Colonic mucosa (tissue), 4 donors: ENCODE measurements at regions not wholly inside any gene's neighbourhood (a gene's known extent, or its start where the extent isn't known, plus 50 kb on each side); places are given as distances from the start of the nearest gene placed in this dataset.

Experiments
- DNase-seq: peaks from one replicate; pipeline ENCODE4 v3.0.0-alpha.2; 2020
- H3K27ac ChIP-seq: fragments of 200-600 bp; one replicate; pipeline ENCODE4 v1.8.0; 2021
- H3K27me3 ChIP-seq: fragments of 200-600 bp; one replicate; pipeline ENCODE4 v1.8.0; 2021
- H3K36me3 ChIP-seq: fragments of 200-600 bp; one replicate; pipeline ENCODE4 v1.8.0; 2021
- H3K4me1 ChIP-seq: fragments of 200-600 bp; one replicate; pipeline ENCODE4 v1.8.0; 2021; ENCODE audit warnings: mild to moderate bottlenecking
- H3K4me3 ChIP-seq: fragments of 200-600 bp; one replicate; pipeline ENCODE4 v1.8.0; 2021
- H3K9ac ChIP-seq, 2 donors: one replicate each; pipeline ENCODE4 v1.7.0; 2013; ENCODE audit warnings: control low read depth in 2 of 2, low read depth in 2 of 2, low read length in 2 of 2
- H3K9me3 ChIP-seq: fragments of 200-600 bp; one replicate; pipeline ENCODE4 v1.8.0; 2021
- intact Hi-C: fragments of 100-400 bp; cut with DNase I; formaldehyde crosslinking; loops from one replicate; pipeline ENCODE4 v1.14.1; 2022
- TF ChIP-seq, protein P1 (sequence below): fragments of 200-600 bp; IDR thresholded peaks from one replicate; pipeline ENCODE4 v1.8.0; 2022; ENCODE audit warnings: antibody characterized with exemption, mild to moderate bottlenecking
- donor health status: healthy.
- donor health status: DM: no; HTN: no; CAD: no.
- donor health status: DM: no; HTN: no; CAD: no.

DNA sequence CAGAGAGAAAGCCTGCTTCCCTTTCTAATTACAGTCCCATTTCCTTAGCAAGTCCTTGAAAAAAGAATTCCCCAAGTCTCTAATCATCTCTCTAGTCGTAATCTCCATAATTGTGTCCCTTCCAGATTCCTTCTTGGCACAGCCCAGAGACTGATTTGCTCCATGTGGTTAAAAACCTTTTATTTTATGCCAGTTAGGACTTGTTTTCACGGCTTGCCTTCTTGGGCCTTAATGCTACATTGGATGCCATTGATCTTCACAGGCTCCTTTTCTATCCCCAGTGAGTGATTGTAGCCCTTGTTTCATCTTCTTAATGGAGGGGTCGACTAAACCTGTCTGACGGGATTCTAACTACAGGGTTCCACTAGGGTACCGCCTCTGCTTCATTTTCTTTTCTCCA, 650.6 kb upstream of the ARID1B start:
- TF ChIP-seq, protein P1, sequence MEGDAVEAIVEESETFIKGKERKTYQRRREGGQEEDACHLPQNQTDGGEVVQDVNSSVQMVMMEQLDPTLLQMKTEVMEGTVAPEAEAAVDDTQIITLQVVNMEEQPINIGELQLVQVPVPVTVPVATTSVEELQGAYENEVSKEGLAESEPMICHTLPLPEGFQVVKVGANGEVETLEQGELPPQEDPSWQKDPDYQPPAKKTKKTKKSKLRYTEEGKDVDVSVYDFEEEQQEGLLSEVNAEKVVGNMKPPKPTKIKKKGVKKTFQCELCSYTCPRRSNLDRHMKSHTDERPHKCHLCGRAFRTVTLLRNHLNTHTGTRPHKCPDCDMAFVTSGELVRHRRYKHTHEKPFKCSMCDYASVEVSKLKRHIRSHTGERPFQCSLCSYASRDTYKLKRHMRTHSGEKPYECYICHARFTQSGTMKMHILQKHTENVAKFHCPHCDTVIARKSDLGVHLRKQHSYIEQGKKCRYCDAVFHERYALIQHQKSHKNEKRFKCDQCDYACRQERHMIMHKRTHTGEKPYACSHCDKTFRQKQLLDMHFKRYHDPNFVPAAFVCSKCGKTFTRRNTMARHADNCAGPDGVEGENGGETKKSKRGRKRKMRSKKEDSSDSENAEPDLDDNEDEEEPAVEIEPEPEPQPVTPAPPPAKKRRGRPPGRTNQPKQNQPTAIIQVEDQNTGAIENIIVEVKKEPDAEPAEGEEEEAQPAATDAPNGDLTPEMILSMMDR: no peak
- Histone ChIP-seq H3K4me3 (no peak overlapping the region), H3K27me3 (no peaks in the 10 kb centered on the region), H3K4me1 (no peaks in the 10 kb centered on the region), H3K36me3 (no peaks in the 10 kb centered on the region), H3K9me3 (no peaks in the 10 kb centered on the region), H3K27ac (no peak overlapping the region), H3K9ac (no peak overlapping the region)
- DNase-seq: no peak
- intact Hi-C loops: no loop called here

DNA sequence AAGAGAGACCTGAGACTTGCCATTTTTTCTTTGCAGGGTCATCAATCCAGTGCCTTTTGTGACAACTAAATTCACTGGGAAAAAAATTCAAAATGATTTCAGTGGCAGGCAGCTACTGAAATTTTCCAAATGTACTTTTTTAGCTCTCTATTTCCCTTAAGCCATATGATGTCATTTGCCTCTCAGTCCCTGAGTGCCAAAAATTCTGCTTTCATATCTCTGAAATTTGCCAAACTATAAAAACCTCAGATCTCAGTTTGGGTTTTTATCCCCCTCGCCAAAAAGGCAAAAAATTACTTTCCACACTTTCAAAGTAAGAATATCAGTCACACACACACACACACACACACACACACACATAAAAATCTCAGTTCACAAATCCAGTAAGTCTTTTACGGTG, 651.3 kb upstream of the ARID1B start:
- no peak for DNase-seq
- H3K9me3 ChIP-seq: no peaks in the 10 kb centered on the region
- H3K36me3 ChIP-seq: no peaks in the 10 kb centered on the region
- no peaks in the 10 kb centered on the region for H3K27me3 ChIP-seq
- H3K9ac ChIP-seq: no peak overlapping the region
- no peak overlapping the region for H3K4me3 ChIP-seq
- TF ChIP-seq, protein P1: no peak
- intact Hi-C loops: no loop called here
- H3K27ac ChIP-seq: no peak overlapping the region
- no peaks in the 10 kb centered on the region for H3K4me1 ChIP-seq

DNA sequence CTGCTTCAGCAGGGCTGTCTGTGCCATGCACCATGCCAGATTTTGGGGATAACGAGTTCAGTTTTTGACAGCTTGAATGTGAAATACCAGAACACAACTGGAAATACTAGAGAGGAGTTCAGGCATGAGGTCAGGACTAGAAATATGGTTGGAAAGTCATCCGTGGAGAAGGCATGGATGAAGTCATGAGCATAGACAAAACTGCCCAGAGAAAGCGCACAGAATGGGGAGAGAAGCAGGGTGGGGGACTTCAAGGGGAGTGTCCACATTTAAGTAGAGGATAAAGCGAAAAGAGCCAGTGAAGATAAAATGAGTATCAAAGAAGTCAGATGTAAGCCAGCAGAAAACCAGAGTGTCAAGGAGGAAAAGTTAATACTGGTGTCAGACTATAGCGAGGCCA, 653.4 kb upstream of the ARID1B start:
- TF ChIP-seq, protein P1: no peak
- Histone ChIP-seq H3K9ac (no peak overlapping the region), H3K27me3 (no peaks in the 10 kb centered on the region), H3K4me3 (no peak overlapping the region), H3K36me3 (no peaks in the 10 kb centered on the region), H3K9me3 (no peaks in the 10 kb centered on the region), H3K4me1 (no peaks in the 10 kb centered on the region), H3K27ac (no peak overlapping the region)
- no peak for DNase-seq
- intact Hi-C loops: no loop called here

DNA sequence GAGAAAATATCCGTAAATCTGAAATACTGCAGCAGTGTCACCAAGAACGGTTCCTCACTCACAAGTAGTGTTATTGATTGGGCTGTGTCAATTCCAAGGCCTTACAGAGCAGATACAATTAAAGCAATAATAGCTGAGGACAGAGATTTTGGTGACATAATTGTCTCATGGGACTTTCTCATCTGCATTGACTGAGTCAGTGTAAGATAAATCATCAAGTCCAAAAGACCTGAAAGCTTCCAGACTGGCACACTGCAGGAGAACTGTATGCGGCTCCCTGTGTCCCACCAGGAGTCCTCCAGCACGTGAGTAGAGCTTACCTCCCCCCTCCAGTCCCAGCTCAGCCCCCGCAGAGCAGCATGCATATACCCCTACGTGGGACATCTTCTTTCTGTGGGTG, 655.2 kb upstream of the ARID1B start:
- Histone ChIP-seq H3K9ac (no peak overlapping the region), H3K36me3 (no peaks in the 10 kb centered on the region), H3K4me3 (no peak overlapping the region), H3K9me3 (no peaks in the 10 kb centered on the region), H3K27ac (no peak overlapping the region), H3K4me1 (no peaks in the 10 kb centered on the region), H3K27me3 (no peaks in the 10 kb centered on the region)
- TF ChIP-seq, protein P1: no peak
- intact Hi-C loops: no loop called here
- no peak for DNase-seq

DNA sequence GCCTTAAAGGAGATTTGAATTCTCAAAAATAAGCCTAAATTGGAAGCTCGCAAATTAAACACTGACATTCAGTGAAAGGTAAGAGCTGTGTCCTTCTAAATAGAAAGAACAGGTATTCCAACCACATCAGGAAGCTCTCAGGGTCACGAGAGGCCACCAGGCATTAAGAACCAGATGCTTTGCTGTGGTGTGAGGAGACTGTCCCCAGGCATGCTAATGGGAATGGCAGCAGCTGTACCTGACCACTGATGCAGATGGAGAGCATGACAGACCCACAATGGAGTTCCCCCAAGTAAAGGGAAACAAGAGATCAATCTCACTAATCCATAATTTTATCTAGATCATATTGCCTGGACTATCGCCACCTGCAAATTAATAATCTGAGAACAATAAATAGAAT, 658.9 kb upstream of the NOX3 start:
- Histone ChIP-seq H3K36me3 (no peaks in the 10 kb centered on the region), H3K9ac (no peak overlapping the region), H3K27me3 (no peaks in the 10 kb centered on the region), H3K9me3 (no peaks in the 10 kb centered on the region), H3K4me1 (no peaks in the 10 kb centered on the region), H3K4me3 (no peak overlapping the region), H3K27ac (no peak overlapping the region)
- TF ChIP-seq, protein P1: no peak
- intact Hi-C loops: no loop called here
- no peak for DNase-seq

DNA sequence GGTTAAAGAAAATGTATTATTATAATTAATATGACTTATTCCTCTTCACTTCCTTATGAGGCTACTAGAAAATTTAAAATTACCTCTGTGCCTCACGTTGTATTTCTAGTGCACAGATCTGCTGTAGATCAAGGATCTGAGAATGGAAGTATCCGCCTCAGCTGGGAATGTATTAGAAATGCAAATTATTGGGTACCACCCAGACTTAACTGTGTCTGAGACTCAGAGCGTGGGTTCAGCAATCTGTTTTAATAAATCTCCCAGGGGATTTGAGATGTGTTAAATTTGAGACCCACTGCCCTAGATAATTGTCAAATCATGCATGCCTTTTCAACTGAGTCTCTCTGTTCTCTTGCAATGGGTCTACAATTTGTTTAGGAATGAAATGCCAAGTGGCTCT, 658.0 kb upstream of the NOX3 start:
- no peaks in the 10 kb centered on the region for H3K27me3 ChIP-seq
- no peaks in the 10 kb centered on the region for H3K36me3 ChIP-seq
- H3K9ac ChIP-seq: no peak overlapping the region
- intact Hi-C loops: no loop called here
- H3K4me3 ChIP-seq: no peak overlapping the region
- H3K27ac ChIP-seq: no peak overlapping the region
- no peaks in the 10 kb centered on the region for H3K9me3 ChIP-seq
- no peaks in the 10 kb centered on the region for H3K4me1 ChIP-seq
- DNase-seq: no peak
- TF ChIP-seq, protein P1: no peak
